PC-9 (cell line): ENCODE measurements at regions not wholly inside any gene's neighbourhood (a gene's known extent, or its start where the extent isn't known, plus 50 kb on each side); places are given as distances from the start of the nearest gene placed in this dataset.
"Not testable (repeated sequence)": the region's sequence is repeated elsewhere in the genome, so short reads cannot be mapped to it uniquely, and the experiment has no call there.

Experiments used
- EZH2 ChIP-seq: fragments of 200-600 bp; sonication (generic); IDR thresholded peaks from 2 replicates; pipeline ENCODE4 v1.8.0; 2017; ENCODE audit warnings: antibody characterized with exemption, low read depth
- TF ChIP-seq, protein P1 (sequence below): fragments of 200-600 bp; sonication (generic); conservative IDR thresholded peaks from 2 replicates; pipeline ENCODE4 v1.6.1; 2017; ENCODE audit warnings: mixed run types, antibody characterized with exemption, mild to moderate bottlenecking, moderate library complexity

DNA sequence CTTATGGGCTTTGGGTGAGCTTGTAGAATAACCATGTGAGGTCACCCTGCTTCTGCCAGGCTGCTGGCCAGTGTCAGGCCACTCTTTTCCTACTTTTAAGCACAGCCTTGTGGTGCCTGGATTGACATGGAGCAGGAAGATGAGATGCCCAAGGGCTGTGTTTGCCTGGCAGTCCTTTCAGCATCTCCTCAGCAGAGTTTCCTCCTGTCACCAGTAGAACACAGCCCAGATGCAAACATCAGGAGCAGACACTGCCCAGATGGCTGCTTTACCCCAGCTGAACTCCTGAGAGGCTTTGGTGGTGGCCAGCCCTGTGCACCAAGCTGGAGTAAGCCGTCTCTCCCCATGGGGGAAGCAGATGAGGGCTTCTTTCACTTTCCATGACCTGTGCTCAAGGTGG lies 332.0 kb upstream of the FRG2C start:
- not testable (repeated sequence) for TF ChIP-seq EZH2
- TF ChIP-seq, protein P1, sequence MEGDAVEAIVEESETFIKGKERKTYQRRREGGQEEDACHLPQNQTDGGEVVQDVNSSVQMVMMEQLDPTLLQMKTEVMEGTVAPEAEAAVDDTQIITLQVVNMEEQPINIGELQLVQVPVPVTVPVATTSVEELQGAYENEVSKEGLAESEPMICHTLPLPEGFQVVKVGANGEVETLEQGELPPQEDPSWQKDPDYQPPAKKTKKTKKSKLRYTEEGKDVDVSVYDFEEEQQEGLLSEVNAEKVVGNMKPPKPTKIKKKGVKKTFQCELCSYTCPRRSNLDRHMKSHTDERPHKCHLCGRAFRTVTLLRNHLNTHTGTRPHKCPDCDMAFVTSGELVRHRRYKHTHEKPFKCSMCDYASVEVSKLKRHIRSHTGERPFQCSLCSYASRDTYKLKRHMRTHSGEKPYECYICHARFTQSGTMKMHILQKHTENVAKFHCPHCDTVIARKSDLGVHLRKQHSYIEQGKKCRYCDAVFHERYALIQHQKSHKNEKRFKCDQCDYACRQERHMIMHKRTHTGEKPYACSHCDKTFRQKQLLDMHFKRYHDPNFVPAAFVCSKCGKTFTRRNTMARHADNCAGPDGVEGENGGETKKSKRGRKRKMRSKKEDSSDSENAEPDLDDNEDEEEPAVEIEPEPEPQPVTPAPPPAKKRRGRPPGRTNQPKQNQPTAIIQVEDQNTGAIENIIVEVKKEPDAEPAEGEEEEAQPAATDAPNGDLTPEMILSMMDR = not testable (repeated sequence)
